ENCODE measurements at regions not wholly inside any gene's neighbourhood (a gene's known extent, or its start where the extent isn't known, plus 50 kb on each side); places are given as distances from the start of the nearest gene placed in this dataset.

GRCh38 chr2:2574401-2575180 lies 243.5 kb upstream of the MYT1L start:
- peak in 1 of 2 donors; percentile 11 for ATAC-seq
- Mint-ChIP-seq H3K27ac (no peak overlapping the region), H3K9me3 (no peaks in the 10 kb centered on the region), H3K36me3 (no peaks in the 10 kb centered on the region)
- DNase-seq (ENCODE audit: low spot score in 2 of 2) = no peak

- Mint-ChIP-seq H3K9me3 (no peaks in the 10 kb centered on the region), H3K36me3 (no peaks in the 10 kb centered on the region), H3K27ac (no peak overlapping the region)
- DNase-seq (ENCODE audit: low spot score in 2 of 2) = no peak
- ATAC-seq = peak; percentile 53
These were observed 242.7 kb upstream of the MYT1L start for GRCh38 chr2:2573658-2574293.

DNA sequence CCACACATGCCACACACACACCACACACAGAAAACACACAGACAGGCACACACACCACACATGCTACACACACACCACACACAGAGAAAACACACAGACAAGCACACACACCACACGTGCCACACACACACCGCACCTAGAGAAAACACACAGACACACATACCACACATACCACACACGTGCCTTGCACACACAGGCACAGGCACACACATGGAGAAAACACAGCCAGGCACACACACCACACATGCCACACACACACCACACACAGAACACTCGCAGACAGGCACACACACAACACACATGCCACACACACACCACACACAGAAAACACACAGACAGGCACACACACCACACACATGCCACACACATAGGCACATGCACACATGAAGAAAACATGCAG lies 242.1 kb upstream of the MYT1L start:
- Mint-ChIP-seq H3K9me3 (no peaks in the 10 kb centered on the region), H3K27ac (no peak overlapping the region), H3K36me3 (no peaks in the 10 kb centered on the region)
- ATAC-seq (no peak), DNase-seq (ENCODE audit: low spot score in 2 of 2) (no peak)

DNA sequence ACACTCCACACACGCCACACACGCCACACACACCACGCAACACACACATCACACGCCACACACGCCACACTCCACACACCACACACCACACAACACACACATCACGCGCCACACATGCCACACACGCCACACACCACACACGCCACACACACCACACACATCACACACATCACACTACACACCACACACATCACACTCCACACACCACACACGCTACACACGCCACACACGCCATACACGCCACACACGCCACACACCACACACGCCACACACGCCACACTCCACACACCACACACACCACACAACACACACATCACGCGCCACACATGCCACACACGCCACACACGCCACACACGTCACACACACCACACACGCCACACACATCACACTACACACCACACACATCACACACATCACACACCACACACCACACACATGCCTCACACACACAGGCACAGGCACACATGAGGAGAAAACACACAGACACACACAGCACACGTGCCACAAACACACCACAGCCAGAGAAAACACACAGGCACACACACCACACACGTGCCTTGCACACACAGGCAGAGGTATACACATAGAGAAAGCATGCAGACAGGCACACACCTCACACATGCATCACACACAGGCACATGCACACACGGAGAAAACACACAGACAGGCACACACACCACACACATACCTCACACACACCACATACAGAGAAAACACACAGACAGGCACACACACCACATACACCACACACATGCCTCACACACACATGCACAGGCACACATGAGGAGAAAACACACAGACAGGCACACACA lies 241.5 kb upstream of the MYT1L start:
- no peaks in the 10 kb centered on the region for H3K9me3 Mint-ChIP-seq
- no peak for DNase-seq (ENCODE audit: low spot score in 2 of 2)
- no peaks in the 10 kb centered on the region for H3K36me3 Mint-ChIP-seq
- no peak for ATAC-seq
- H3K27ac Mint-ChIP-seq = no peak overlapping the region

DNA sequence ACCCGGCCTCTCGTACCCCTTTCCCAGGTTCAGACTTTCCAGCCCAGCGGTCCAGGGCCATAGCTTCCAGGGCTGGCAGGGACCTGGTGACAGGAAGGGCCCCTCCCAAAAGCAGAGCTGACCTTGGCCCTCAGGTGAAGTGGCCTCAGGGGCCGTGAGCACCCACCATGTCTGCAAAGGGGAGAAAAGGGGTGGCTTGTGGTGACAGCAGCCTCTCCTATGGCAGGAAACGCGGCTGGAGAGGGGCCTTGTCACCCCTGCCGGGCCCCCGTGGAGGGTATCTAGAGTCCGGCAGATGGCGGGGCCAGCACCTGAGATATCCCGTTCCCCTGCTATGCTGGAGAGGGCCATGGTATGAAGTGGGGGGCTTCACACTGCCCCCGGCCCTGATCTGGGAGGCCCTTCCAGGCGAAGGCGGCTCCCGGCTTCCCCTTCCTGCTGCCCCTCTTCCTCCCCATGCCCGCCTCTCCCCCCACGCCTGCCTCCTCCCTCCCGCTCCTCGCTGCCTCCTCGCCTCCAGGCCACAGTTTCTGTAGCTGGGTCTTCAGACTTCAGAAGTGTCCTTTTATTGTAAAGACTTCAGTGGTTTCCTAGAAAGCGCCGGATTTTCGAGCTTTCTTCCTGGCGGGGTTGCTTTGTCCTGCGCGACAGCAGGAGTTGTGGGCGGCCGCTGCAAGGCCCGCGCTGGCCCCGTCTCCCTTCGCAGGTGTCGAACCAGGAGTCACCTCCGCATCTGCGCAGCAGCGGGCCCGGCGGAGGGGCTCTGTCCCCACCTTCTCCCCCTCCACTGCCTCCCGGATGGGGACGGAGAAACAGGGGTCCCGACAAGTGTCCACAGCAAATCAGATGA lies 240.5 kb upstream of the MYT1L start:
- no peaks in the 10 kb centered on the region for H3K9me3 Mint-ChIP-seq
- no peak for ATAC-seq

DNA sequence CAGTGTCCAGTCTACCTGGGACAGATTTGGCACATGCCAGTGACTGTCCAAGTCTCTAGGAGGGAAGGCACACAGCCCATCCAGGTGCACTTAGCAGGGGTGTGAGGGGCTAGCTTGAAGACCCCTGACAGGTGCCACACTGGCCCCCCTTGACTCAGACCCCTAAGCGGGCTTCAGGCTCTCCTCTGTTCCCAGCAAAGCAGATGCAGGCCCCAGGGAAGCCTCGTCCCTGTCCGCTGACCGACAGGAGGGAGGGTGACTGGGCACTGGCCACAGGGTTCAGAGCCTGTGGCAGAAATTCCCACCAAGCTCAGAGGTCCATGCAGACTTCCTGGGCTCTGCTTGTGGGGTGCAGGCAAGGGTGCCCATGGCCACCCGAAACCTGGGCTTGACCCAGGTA lies 239.8 kb upstream of the MYT1L start:
- H3K36me3 Mint-ChIP-seq = no peaks in the 10 kb centered on the region
- H3K9me3 Mint-ChIP-seq = no peaks in the 10 kb centered on the region
- DNase-seq (ENCODE audit: low spot score in 2 of 2) = no peak
- ATAC-seq = no peak
- no peak overlapping the region for H3K27ac Mint-ChIP-seq

More for the DNA sequence above, 240.5 kb upstream of the MYT1L start:
- H3K36me3 Mint-ChIP-seq = no peaks in the 10 kb centered on the region
- H3K27ac Mint-ChIP-seq = no peak overlapping the region
- DNase-seq (ENCODE audit: low spot score in 2 of 2) = no peak

DNA sequence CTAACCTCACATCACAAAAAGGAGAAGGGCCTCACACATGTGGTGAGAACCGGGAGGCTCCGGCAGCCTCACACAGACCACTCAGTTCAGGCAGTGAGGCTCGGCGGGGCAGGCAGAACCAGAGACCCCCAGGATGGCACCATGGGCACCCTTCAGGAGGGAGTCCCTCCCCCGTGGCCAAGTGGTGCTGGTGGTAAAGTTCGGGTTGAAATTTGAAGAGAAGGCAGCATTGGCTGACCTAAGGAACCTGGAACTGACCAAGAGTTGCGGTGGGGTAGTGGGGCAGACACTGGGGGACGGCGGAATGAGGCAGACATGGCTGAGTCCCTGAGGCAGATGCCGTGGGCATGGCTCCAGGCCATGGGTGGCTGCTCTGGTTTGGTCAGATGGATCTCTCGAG lies 239.3 kb upstream of the MYT1L start:
- ATAC-seq (no peak), DNase-seq (ENCODE audit: low spot score in 2 of 2) (no peak)
- Mint-ChIP-seq H3K27ac (no peak overlapping the region), H3K9me3 (no peaks in the 10 kb centered on the region), H3K36me3 (no peaks in the 10 kb centered on the region)

GRCh38 chr2:2569836-2570235 lies 238.8 kb upstream of the MYT1L start:
- Mint-ChIP-seq H3K27ac (no peak overlapping the region), H3K9me3 (no peaks in the 10 kb centered on the region), H3K36me3 (no peaks in the 10 kb centered on the region)
- no peak for ATAC-seq
- DNase-seq (ENCODE audit: low spot score in 2 of 2) = no peak

DNA sequence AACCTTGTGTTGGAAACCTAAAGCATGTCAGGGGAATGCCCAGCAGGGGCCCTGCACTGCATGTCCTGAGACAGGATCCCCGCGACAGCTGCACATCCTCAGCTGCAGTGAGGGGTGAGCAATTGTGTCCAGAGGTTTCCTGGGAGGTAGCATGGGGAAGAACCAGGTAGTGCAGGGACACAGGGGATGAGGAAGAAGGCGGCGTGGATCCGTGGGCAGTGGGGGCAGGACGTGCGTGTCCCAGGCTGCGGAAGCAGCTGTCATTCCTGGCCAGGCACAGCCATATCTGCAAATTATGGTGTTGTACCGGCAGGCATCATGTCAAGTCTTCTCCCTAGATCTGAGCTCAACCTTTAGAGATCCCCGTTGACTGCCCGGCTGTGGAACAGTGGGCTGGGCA lies 238.2 kb upstream of the MYT1L start:
- H3K36me3 Mint-ChIP-seq = no peaks in the 10 kb centered on the region
- ATAC-seq (no peak), DNase-seq (ENCODE audit: low spot score in 2 of 2) (no peak)
- H3K27ac Mint-ChIP-seq = no peak overlapping the region
- H3K9me3 Mint-ChIP-seq = no peaks in the 10 kb centered on the region

DNA sequence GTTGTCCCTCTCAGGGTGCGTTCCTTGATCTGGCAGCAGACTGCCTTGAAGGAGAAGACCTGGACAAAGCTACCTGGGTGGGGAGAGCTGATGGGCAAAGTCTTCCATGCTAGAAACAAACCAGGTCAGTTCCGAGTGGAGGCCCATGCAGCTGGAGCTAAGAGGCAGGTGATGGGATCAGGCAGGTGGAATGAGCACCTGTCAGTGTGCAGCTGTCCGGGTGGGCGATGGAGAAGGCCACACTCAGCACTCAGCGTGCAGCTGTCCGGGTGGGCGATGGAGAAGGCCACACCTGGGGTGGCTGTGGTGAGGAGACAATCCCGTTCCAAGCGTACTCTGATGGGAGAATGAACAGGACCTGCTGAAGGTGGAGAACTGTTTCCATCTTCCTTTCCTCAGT lies 237.3 kb upstream of the MYT1L start:
- no peaks in the 10 kb centered on the region for H3K9me3 Mint-ChIP-seq
- no peaks in the 10 kb centered on the region for H3K36me3 Mint-ChIP-seq
- peak overlapping the region in 1 of 2 donors; percentile 74 for H3K27ac Mint-ChIP-seq
- DNase-seq (ENCODE audit: low spot score in 2 of 2) (no peak), ATAC-seq (no peak)

GRCh38 chr2:2567776-2568175 lies 236.7 kb upstream of the MYT1L start:
- no peak overlapping the region for H3K27ac Mint-ChIP-seq
- DNase-seq (ENCODE audit: low spot score in 2 of 2) = no peak
- no peaks in the 10 kb centered on the region for H3K36me3 Mint-ChIP-seq
- ATAC-seq = no peak
- no peaks in the 10 kb centered on the region for H3K9me3 Mint-ChIP-seq

- DNase-seq (ENCODE audit: low spot score in 2 of 2) (no peak), ATAC-seq (no peak)
- H3K27ac Mint-ChIP-seq = no peak overlapping the region
- H3K36me3 Mint-ChIP-seq = no peaks in the 10 kb centered on the region
- no peaks in the 10 kb centered on the region for H3K9me3 Mint-ChIP-seq
These were observed 235.6 kb upstream of the MYT1L start for GRCh38 chr2:2566396-2567323.

GRCh38 chr2:2565671-2566070 lies 234.6 kb upstream of the MYT1L start:
- no peak for ATAC-seq
- H3K36me3 Mint-ChIP-seq = no peaks in the 10 kb centered on the region
- H3K9me3 Mint-ChIP-seq = no peaks in the 10 kb centered on the region
- no peak overlapping the region for H3K27ac Mint-ChIP-seq
- no peak for DNase-seq (ENCODE audit: low spot score in 2 of 2)

GRCh38 chr2:2564300-2565078 lies 233.4 kb upstream of the MYT1L start:
- H3K36me3 Mint-ChIP-seq = no peaks in the 10 kb centered on the region
- ATAC-seq = no peak
- no peak for DNase-seq (ENCODE audit: low spot score in 2 of 2)
- H3K27ac Mint-ChIP-seq = no peak overlapping the region
- no peaks in the 10 kb centered on the region for H3K9me3 Mint-ChIP-seq

GRCh38 chr2:2563309-2563860 lies 232.3 kb upstream of the MYT1L start:
- Mint-ChIP-seq H3K36me3 (no peaks in the 10 kb centered on the region), H3K9me3 (no peaks in the 10 kb centered on the region), H3K27ac (no peak overlapping the region)
- ATAC-seq (no peak), DNase-seq (ENCODE audit: low spot score in 2 of 2) (no peak)
